Uterus (tissue), 3 donors: ENCODE measurements at regions not wholly inside any gene's neighbourhood (a gene's known extent, or its start where the extent isn't known, plus 50 kb on each side); places are given as distances from the start of the nearest gene placed in this dataset.

Experiments
- DNase-seq, 2 donors: peaks; one replicate each; pipeline ENCODE4 v3.0.0-alpha.2; 2019 to 2020
- H3K27ac ChIP-seq, 2 donors: fragments of 200-600 bp; sonication (generic); 1 replicate in 1 of 2; 2 replicates in 1 of 2; pipeline ENCODE4 v1.5.1; 2016 to 2018
- H3K27me3 ChIP-seq, 2 donors: fragments of 200-600 bp; sonication (generic); one replicate each; pipeline ENCODE4 v1.5.1; 2018 to 2019; ENCODE audit warnings: control low read depth in 1 of 2
- H3K36me3 ChIP-seq, 2 donors: fragments of 200-600 bp; sonication (generic); one replicate each; pipeline ENCODE4 v1.5.1; 2019; ENCODE audit warnings: control low read depth in 1 of 2
- H3K4me1 ChIP-seq, 2 donors: fragments of 200-600 bp; sonication (generic); one replicate each; pipeline ENCODE4 v1.5.1; 2018 to 2019; ENCODE audit warnings: control low read depth in 1 of 2
- H3K4me3 ChIP-seq, 2 donors: fragments of 200-600 bp; sonication (generic); 1 replicate in 1 of 2; 2 replicates in 1 of 2; pipeline ENCODE4 v1.5.1; 2018 to 2019; ENCODE audit warnings: mild to moderate bottlenecking in 1 of 2
- H3K9me3 ChIP-seq, 2 donors: fragments of 200-600 bp; sonication (generic); one replicate each; pipeline ENCODE4 v1.5.1; 2019; ENCODE audit warnings: control low read depth in 1 of 2
- CTCF ChIP-seq, 4 experiments: fragments of 200-600 bp in 2 of 4; fragments of 450-650 bp in 2 of 4; sonication (generic) in 2 of 4; IDR thresholded peaks; one replicate each; pipeline ENCODE4 v1.5.1; 2016 to 2019; ENCODE audit warnings: antibody characterized with exemption in 4 of 4, mild to moderate bottlenecking in 2 of 4, moderate library complexity in 1 of 4
- POLR2A ChIP-seq, 2 donors: fragments of 450-650 bp; IDR thresholded peaks; one replicate each; pipeline ENCODE4 v1.6.1; 2016; ENCODE audit warnings: antibody characterized with exemption in 2 of 2, mild to moderate bottlenecking in 1 of 2, moderate library complexity in 1 of 2
- intact Hi-C: fragments of 100-400 bp; cut with DNase I; formaldehyde crosslinking; loops from one replicate; pipeline ENCODE4 v1.15.1; 2023; ENCODE audit warnings: low total_unique reads
- donor health status: DM: yes; HTN: yes; CAD: no.

GRCh38 chr15:39323157-39323556 lies 257.7 kb upstream of the THBS1 start:
- H3K4me1 ChIP-seq = no peaks in the 10 kb centered on the region
- TF ChIP-seq POLR2A (IDR thresholded peaks at IDR 0.05) (no peak), CTCF (IDR thresholded peaks at IDR 0.05) (no peak)
- no peak overlapping the region for H3K27ac ChIP-seq
- no peaks in the 10 kb centered on the region for H3K27me3 ChIP-seq
- DNase-seq = no peak
- H3K36me3 ChIP-seq = no peaks in the 10 kb centered on the region
- no peak overlapping the region for H3K4me3 ChIP-seq
- no peaks in the 10 kb centered on the region for H3K9me3 ChIP-seq
- intact Hi-C loops = no loop called here

GRCh38 chr15:39323706-39324105 lies 257.2 kb upstream of the THBS1 start:
- DNase-seq = no peak
- intact Hi-C loops = no loop called here
- H3K27me3 ChIP-seq = no peaks in the 10 kb centered on the region
- H3K36me3 ChIP-seq = no peaks in the 10 kb centered on the region
- no peaks in the 10 kb centered on the region for H3K9me3 ChIP-seq
- H3K4me3 ChIP-seq = no peak overlapping the region
- H3K27ac ChIP-seq = no peak overlapping the region
- TF ChIP-seq POLR2A (IDR thresholded peaks at IDR 0.05) (no peak), CTCF (IDR thresholded peaks at IDR 0.05) (no peak)
- H3K4me1 ChIP-seq = no peaks in the 10 kb centered on the region

- no peaks in the 10 kb centered on the region for H3K27me3 ChIP-seq
- TF ChIP-seq CTCF (IDR thresholded peaks at IDR 0.05) (no peak), POLR2A (IDR thresholded peaks at IDR 0.05) (no peak)
- H3K36me3 ChIP-seq = no peaks in the 10 kb centered on the region
- no peak overlapping the region for H3K27ac ChIP-seq
- no peaks in the 10 kb centered on the region for H3K9me3 ChIP-seq
- DNase-seq = no peak
- H3K4me3 ChIP-seq = no peak overlapping the region
- intact Hi-C loops = no loop called here
- H3K4me1 ChIP-seq = no peaks in the 10 kb centered on the region
These were observed 254.4 kb upstream of the THBS1 start for GRCh38 chr15:39326306-39326975.

- no peaks in the 10 kb centered on the region for H3K36me3 ChIP-seq
- no peak overlapping the region for H3K4me3 ChIP-seq
- no peak overlapping the region for H3K27ac ChIP-seq
- DNase-seq = no peak
- no peaks in the 10 kb centered on the region for H3K4me1 ChIP-seq
- H3K27me3 ChIP-seq = no peaks in the 10 kb centered on the region
- TF ChIP-seq POLR2A (IDR thresholded peaks at IDR 0.05) (no peak), CTCF (IDR thresholded peaks at IDR 0.05) (no peak)
- intact Hi-C loops = no loop called here
- no peaks in the 10 kb centered on the region for H3K9me3 ChIP-seq
These were observed 253.7 kb upstream of the THBS1 start for GRCh38 chr15:39327005-39327730.

- intact Hi-C loops = no loop called here
- no peak overlapping the region for H3K4me3 ChIP-seq
- no peak overlapping the region for H3K27ac ChIP-seq
- no peaks in the 10 kb centered on the region for H3K9me3 ChIP-seq
- TF ChIP-seq CTCF (IDR thresholded peaks at IDR 0.05) = no peak
- no peaks in the 10 kb centered on the region for H3K27me3 ChIP-seq
- no peak for DNase-seq
- H3K36me3 ChIP-seq = no peaks in the 10 kb centered on the region
- peaks cover 0 to 6% of the 10 kb centered on the region in 2 donors for H3K4me1 ChIP-seq
These were observed 250.8 kb upstream of the THBS1 start for GRCh38 chr15:39330061-39330460.
